Amniotic epithelial cell (primary cell): ENCODE measurements at regions not wholly inside any gene's neighbourhood (a gene's known extent, or its start where the extent isn't known, plus 50 kb on each side); places are given as distances from the start of the nearest gene placed in this dataset.
"Not testable (repeated sequence)": the region's sequence is repeated elsewhere in the genome, so short reads cannot be mapped to it uniquely, and the experiment has no call there.

Experiments
- DNase-seq: peaks from one replicate; pipeline ENCODE4 v3.0.0-alpha.2; 2010; ENCODE audit warnings: low read depth

DNA sequence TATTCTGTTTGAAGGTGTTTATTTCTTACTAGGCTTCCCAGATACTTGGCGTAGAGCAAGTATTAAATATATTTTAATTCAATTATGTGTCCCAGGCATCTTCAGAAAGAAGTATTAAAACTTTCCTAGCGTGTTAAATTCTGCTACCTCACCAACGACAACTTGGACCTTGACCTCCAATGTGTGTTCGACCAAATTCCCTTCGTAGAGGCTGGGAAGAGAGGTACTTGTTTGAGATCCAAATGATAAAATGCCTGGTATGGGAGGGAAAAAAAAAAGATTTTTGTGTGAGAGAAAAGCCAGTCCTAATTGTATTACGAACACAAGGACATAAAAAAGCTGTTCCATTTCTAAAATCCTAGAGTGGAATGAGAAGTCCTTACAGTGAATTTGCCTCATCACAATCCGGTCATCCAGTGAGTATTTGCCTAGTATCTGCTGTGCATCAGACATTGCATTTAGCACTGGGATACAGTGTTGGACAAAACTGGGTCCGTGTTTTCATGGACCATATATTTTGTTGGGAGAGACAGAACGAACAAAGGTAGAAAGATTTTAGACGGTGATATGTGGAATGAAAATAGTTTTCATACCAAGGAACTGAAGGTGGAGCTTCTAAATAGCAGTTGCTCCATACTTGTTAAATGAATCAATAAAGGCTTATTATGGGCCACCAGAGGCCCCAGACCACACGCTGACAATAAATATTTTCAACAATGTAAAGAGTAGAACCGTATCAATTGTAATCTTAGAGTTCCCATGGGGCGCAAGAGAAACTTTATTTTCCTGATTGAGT, 103.1 kb downstream of the KIF4B start:
- DNase-seq = no peak

DNA sequence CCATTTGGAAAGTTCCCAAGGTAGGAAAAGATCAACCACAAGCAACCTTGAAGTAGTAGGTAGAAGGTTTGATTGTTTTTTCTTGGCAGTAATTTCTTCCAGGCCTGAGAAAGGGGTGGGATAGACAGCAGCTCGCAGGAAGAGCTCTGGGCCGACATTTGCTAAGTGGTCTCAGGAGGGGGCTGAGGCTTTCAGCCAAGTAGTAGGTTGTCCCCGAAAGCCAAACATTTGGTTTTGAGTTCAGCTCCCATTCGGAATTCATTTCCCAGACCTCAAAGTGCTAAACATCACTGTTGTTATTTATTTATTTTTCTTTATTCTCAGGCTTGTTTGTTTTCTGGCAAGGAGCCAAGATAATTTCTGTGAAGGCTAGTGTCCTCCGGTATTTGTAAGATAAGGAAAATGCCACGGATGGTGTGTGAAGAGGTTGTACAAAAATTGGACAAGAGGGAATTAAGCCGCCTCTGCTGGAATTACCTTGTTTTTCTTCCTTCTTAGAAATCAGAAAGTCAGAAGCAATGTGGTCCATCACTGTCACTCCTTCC, 112.1 kb downstream of the KIF4B start:
- no peak for DNase-seq

DNA sequence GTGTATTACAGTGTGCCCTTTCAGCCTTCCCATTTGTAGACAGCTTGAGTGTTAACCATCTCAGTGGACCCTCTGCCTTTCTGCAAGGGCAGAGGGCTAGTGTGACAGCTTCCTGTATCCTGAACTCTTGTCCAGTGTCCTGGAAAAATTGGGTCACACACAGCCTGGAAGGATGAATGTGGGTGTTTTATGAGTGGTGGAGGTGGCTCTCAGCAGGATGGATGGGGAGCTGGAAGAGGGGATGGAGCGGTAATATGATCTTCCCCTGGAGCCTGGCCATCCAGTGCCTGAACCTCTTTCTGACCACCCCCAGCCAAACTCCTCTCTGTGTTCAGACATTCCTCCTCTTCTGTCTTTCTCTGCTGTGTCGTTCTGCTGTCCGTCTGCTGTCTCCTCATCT, 113.0 kb downstream of the KIF4B start:
- DNase-seq = no peak

DNA sequence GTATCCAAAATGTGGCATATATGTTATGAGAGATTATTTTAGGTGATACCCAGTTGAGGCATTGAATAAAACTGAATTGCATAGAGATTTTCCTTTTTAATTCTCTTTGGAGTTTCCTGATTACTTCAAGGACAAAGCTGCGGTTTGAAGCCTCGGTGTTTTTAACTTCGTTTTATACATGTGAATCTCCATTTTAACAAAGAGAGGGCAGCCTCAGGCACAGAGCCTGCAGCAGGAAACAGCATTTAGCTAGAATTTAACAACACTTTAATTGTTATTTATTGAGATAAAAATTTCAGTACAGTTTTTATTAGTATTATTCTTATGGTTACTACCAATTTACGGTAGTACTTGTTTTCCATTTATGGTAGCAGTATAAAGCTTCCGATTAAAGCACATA, 114.0 kb downstream of the KIF4B start:
- no peak for DNase-seq

DNA sequence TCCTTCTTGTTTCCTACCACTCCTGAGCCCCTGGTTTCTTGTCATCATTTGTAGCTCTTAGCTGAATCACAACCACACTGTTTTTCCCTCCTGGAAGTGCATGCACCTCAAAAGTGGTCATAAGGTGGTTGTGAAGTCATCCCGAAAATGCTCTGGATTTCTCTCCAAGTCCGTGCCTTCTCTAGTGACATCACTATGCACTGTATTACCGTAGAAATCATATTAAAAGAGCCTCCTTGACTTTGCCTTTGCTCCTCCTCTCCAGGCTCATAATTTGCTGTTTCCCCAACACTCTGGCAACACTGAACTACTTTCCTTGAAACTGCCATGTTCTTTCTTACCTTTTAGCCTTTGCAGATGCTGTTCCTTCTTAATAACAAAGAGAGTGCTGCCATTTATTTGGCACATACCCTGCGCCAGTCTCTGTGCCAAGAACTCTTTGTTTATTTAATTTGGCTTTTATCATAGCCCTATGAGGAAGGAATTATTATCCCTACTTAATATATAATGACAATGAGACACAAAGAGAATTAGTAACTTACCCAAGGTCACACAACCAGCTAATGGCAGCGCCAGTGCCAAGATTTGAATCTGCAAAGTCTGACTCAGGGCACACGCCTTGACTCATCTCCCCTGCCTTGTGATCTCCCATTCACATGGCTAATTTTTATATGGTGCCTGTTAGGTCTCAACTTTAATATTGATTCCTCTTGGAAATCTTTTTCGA, 115.4 kb downstream of the KIF4B start:
- DNase-seq = peak; percentile 10

DNA sequence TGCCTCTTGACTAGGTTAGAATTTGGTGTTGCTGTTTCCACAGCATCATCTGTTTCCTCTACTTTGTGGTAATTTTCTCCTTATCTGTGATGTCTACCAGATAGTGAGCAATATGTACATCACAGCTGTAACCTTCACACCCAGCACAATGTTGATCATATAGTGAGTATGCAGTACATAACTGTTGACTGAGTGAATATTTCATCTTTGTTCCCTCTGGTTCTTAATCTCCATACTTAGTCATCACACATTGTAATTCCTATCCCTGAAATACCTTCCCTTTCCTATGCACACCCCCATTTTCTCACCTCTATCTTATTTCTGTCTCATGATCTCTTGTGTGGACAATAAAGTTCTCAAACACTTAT, 115.9 kb downstream of the KIF4B start:
- DNase-seq = peak; percentile 8

DNA sequence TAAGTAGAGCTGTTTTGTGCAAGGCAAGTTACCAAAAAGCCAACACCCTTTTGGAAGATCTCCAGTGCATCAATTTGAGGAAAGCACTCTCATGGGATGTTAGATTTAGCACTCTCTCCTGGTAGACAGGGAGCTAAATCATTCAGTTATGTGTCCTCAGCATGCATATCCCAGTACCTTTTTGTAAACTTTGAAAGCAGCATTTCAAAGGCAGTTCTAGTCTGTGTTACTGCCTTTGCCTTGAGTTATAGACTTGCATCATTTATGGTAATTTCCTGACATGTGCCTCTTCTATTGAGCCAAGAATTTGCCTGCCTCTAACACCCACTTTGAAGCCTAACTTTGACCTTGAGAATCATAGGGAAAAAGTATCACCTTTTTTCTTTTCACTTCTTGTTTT, 120.6 kb downstream of the KIF4B start:
- DNase-seq = no peak

DNA sequence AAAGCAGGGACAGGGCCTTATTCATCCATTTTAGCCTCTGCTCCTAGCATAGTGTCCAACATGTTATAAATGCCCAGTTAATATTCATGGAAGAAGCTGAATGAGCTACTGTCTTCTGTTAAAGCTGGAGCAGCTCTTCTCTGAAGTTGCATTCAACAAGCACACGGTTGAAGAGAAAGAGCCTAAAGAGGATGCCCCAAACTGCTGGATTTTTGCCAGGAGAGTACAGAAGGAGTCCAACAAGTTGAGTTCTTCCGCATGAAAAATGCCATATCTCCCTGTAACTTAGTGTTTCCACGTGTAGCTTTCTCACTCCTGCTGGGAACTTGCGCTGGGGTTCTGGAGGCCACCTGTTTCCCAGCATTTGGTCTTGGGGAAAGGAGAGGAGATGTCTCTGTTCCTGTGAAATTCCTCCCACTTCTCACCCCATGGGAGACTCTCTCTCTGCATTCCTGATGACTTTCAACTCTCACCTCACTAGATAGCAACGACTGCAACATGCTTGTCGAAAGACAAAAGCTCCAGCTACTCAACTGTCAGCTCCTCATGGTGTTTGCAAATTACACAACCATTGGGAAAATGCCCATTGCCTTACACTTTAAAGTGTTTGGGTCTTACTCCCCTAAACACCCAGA, 122.8 kb downstream of the KIF4B start:
- DNase-seq = no peak

DNA sequence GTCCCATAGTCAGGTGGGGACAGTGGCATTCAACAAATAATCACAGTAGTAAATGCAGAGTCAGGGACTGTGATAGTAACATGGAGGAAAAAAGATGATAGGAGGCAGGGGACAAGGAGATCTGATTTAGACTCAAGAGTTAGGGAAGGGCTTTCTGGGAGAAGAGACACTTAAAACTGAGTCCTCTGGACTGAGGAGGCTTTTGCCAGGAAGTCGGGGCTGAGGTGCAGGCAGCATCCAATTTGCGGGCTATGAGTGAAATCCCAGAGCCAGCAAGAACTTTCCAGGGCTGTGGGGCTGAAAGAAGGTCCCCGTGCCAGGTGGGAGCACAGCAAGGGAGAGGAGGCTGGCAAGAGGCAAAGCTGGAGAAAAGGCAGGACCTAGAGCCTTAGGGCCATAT, 124.1 kb downstream of the KIF4B start:
- DNase-seq = no peak

DNA sequence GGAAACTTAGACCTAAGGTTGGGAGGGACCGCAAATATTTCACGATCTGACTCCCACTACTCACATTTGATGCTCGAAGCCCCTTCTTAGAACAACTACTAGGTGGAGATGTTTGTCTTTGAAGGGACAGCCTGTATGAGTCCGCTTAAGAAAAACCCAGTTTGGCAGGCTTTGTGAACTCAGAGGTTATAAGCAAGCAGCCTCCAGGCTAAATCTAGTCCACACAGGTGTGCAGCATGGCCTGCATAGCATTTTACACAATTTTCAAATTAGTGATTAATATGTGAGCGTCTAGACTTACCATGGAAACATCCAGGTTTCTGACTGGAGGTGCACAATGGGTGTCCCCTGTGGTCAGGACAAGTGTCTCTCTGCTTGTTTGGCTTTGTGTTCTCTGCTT, 127.1 kb downstream of the KIF4B start:
- DNase-seq = no peak

DNA sequence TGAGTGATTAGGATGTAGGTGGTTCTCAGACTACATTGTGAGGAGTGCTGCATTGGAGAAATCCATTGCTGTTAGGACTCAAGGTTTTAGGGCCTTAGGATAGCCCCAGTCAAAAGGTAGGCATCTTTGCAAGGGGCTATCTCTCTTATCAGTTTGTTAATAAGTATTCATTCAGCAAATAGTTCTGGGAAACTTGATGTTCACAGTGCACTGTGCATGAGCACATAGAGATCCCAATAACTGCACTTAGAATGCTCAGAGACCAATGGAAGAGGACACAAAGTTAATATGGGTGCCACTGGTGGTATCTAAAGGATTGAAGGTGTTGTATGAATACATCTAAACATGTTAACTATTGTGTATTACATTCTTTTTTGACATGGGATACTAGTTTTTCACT, 131.4 kb downstream of the KIF4B start:
- DNase-seq = no peak

DNA sequence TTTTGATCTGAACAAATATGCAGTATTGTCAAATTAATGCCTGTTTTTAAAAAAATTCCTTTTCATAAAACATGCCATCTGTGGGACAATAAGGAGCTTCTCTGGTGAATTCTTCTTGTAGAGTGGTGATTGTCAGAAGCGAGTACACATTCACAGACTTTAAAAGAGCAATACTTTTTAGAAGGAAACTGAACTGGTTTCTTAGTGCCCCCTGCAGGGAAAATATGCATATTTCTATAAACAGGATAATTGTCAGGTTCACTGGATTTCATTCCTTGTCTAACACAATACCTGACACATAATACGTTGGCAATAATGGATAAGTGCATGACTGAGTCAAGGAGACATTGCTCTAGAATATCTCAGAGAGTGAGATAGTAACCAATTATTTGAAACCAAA, 133.7 kb downstream of the KIF4B start:
- peak; percentile 2 for DNase-seq

DNA sequence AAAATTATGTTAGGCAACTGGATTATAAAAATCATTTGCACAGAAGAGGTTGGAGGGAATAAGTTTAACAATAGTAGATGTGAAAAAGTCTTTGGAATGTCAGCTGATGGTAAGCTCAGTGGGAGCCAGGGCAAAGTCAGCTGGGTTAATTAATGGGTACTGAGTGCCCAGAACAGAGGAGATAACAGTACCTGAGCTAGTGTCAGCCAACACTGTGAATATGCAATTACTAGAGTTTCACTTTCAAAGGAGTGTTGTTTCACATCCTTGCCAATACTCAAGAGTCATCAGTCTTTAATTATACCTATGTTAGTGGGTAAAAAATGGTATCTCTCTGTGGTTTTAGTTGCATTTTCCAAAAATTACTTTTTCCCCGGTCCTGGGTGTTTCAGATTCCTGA, 135.1 kb downstream of the KIF4B start:
- no peak for DNase-seq

DNA sequence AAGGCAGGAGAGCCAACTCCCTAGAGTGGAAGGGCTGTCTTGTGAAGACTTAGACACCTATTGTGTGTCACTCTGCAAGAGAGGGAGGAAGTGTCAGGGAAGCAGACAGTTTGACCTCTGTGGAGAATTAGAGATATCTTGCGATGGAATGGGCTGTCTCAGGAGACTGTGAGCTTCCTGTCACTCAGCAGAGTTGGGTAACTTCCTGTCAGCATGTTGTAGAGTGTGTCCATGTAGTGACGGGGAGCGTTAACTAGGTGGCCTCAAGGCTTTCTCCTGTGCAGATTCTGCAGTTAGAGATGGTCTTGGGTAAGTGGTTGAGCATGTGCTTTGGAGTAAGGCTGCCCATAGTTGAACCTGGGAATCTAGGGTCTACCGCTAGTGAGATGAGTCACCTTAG, 136.5 kb downstream of the KIF4B start:
- DNase-seq = no peak

DNA sequence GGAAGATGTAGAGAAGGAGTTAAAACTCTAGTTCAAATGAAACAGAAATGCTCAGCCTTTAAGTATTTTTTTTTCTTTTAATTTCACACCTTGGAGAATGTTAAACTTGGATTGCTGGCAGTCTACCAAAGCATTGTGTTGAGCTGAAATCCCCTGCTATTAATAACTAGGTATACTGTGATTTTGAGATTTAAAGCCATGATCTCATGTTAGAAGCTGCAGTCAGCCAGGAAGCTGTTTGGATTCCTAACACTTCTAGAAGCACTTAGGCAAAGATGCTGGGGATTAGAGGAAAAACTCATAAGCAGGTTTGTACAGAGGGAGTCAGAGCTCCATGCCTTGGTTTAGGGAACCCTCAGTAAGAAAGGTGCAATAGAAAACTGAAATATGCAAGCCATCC, 141.4 kb downstream of the KIF4B start:
- DNase-seq = no peak

DNA sequence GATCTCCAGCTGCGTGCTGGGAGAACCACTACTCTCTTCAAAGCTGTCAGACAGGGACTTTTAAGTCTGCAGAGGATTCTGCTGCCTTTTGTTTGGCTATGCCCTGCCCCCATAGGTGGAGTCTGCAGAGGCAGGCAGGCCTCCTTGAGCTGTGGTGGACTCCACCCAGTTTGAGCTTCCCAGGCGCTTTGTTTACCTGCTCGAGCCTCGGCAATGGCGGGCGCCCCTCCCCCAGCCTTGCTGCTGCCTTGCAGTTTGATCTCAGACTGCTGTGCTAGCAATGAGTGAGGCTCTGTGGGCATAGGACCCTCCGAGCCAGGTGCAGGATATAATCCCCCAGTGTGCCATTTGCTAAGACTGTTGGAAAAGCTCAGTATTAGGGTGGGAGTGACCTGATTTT, 149.5 kb downstream of the KIF4B start:
- DNase-seq = not testable (repeated sequence)

DNA sequence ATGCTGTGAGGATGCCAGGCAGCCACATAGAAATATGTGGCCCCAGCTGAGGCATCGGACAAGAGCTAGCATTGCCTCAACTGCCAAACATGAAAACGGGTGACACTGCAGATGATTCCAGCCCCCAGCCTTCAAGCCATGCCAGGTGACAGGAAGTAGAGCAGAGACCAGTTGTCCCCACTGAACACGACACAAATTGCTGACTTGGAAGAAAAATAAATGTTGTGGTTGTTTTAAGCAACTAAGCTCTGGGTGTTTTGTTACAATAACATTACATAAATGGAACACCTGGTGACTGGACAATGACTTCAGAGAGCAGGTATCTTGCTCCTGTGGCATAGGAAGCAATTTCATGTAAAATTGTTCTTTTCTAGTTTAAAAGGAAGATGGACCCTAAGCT, 154.2 kb downstream of the KIF4B start:
- DNase-seq = no peak

DNA sequence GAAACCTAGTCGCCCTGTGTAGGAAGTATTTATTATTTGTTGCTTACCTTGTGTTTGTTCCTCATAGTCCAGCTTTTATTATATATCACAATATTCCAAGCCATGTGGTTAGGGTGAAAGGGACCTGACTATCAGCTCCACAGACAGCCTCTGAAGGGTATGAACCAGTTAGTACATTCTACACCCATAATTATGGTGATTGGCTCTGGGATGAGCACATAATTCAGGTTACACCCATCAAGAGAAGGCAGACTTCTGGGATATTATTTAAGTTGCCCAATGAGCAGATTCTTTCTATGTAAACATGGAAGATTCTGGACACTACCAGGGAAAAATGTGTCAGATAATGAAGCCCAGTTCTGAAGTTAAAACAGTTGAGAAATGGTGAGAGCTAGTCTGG, 168.0 kb downstream of the KIF4B start:
- DNase-seq = no peak

DNA sequence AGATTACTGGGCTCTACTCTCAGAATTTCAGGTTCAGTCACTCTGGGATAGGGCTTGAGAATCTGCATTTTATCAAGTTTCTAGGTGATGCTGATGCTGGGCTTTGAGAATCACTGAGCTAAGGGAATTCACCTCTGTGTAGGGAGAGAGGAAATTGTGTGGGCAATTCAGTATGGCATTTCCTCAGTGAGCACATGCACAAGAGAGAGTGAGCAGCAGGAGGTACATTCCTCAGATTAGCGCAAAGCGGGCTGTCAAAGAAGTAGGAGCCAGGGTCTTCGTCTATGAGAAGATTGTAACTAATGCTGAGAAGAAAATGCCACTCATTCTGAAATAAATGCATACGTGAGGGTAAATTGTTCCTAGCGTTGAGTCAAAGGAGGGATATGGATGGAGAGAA, 175.9 kb downstream of the KIF4B start:
- DNase-seq = no peak

DNA sequence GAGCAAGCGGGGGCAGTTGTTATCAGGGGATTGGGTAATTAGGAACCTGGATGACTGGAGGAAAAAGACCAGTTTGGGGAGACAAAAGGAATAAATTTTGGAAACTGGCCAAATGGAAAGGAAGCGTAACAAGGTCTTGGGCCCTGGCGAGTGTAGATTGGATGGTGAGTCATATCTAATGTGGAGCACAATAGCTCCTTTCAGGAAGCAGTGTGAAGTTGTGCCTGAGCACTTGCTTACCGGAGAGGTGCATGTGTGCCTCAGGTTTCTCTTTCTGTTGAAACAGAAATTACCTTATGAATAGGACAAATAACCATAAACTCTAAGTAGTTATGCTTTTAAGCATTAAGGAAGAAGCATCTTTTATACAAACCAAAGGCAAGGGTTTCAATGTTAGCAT, 176.4 kb downstream of the KIF4B start:
- no peak for DNase-seq

DNA sequence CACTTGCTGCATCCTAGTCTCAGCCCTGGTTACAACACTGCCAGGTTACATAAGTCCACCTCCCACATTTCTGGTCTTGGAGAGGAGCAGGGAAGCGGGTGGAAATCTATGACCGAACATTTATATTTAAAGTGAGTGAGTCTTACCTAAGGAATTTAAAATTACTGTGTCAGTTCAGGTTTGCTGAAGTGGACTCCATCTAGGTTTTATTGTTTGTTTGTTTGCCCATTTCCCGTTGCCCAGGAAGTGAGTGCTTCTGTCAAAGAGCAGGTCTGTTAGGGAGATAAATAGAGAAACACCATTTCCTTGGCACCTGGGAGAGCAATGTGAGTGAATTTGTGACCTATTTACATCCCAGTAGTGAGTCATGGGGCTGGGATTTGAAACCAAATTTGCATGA, 179.5 kb downstream of the KIF4B start:
- DNase-seq = no peak

DNA sequence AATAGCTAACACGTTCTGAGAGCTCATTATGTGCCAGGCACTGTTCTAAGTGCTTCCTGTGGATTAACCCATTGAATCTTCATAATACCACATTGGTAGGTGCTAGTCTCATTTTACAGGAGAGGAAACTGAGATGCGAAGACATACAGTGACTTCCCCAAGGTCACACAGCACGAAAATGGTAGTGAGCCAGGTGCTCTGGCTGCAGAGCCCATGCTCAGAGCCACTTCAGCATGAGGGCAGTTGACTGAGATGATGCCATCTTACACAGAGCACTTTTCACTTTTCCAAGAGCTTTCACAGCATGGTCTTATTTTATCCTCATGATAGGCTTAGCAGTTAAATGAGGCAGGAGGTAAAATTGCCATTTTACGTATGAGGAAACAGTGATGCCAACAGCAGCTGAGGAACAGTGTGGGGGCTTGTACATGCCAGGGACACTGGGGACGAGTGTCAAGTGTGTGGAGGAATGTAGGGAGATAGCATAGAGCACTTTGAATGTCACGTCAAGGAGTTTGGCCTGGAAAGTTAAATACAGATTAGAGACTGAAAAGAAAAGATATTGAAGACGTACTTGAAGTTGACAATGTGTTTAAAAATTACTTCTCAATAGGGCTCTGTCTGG, 180.0 kb downstream of the KIF4B start:
- DNase-seq = no peak

DNA sequence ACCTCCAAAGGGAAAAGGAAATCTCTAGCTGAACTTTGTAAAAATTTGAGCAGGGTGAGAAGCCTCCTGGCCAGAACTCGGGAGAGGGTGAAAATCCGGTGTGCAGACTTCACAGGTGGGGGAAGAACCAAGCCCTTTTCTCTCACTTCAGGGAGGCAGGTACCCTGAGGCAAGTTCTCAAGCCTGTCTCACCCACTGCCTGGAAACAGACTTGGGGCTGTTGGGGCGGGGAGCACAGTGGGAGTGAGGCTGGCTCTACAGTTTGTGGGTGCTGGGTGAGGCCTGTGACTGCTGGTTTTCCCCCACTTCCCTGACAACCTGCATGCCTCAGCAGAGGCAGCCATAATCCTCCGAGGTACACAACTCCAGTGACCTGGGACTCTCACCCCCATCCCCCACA, 187.1 kb downstream of the KIF4B start:
- DNase-seq = no peak
